ENCODE measurements at regions not wholly inside any gene's neighbourhood (a gene's known extent, or its start where the extent isn't known, plus 50 kb on each side); places are given as distances from the start of the nearest gene placed in this dataset.

GRCh38 chr1:170313306-170313705 is 167.5 kb downstream of the NTMT2 start:
- no peak for DNase-seq (ENCODE audit: low spot score)

DNA sequence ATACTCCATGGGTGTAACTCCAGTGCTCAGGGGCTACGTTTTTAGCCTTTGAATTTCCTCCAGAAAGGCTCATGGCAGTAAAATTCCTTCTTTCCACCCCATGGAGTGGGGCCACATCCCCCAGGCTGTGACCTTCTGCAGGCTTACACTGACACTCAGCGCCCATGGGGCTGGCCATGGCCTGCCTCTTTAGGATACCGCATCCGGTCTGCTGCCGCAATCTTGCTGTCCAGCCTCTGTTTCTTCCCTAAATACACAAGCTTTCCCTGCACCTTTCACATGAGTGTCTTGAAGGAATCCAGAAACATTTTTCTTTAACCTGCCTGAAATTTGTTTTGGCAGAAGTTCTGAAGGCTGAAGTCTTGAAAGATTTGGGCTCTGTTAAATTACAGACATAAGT is 170.5 kb downstream of the NTMT2 start:
- no peak for DNase-seq (ENCODE audit: low spot score)

- no peak for DNase-seq (ENCODE audit: low spot score)
Measured at GRCh38 chr1:170318141-170318540, 172.4 kb downstream of the NTMT2 start.

GRCh38 chr1:170318736-170319135 is 173.0 kb downstream of the NTMT2 start:
- no peak for DNase-seq (ENCODE audit: low spot score)

DNA sequence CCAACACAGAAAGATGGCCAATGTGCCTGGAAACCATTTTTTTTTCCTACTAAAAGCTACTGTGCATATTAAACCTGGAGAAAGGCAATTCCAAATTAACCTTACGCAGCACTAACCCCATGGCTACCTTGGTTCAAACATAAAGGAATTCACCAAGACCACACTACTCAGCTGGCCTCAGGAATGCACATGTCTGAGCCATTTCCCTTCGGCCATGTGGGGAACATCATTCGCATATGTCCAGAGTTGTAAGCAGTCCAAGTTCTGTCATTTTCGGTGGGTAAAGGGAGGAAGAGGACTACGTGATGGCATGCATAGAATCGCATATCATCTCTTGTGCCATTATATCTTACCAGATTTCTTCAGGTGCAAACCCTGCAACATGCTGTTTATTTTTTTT is 175.4 kb downstream of the NTMT2 start:
- DNase-seq (ENCODE audit: low spot score) = no peak

DNA sequence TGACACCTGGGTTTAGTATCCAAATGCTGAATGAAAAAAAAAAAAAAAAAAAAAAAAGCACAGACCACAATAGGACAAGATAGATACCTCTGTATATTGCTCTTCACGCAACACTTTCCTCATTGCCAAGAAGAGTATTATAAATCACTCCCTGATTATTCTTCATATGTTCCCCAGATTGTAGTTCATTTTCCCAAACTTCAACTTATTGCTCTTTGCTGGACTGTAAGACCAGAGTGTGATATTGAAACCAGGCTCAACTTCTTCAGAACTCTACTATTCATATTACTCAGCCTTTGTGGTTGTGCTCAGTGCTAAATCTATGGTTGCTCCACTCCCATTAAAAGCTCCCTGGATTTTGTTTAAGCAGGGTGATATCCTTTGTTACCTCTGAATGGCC is 180.4 kb downstream of the NTMT2 start:
- no peak for DNase-seq (ENCODE audit: low spot score)

- DNase-seq (ENCODE audit: low spot score) = no peak
Measured at GRCh38 chr1:170332801-170333200, 187.0 kb downstream of the NTMT2 start.

DNA sequence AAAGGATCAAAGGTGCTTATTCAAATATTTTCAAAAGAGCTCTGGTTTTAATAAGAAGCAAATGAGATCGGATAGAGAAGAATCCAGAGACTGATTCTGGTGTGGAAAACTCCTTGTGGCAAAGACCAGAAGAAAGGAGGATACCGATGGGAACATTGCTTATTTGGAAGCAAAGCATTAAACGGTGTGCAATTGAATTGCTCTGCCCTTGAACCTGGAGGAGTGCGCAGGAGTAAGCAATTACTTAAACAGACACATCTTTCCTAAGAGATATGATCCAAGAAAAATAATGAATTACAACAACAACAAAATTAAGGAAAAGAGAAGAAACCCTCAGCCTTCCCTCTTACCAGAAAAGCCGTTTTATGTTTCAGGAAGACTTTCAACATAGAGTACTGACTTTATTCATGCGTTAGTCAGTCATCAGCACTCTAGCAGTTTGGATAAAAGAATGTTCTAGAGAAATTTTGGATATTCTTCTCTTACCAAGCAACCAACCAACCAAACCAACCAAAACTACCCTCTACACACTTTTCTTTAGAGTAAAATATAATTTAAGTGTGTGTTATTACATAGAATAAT is 191.7 kb downstream of the NTMT2 start:
- no peak for DNase-seq (ENCODE audit: low spot score)

GRCh38 chr1:170339534-170339933 is 192.4 kb upstream of the GORAB start:
- DNase-seq (ENCODE audit: low spot score) = no peak

DNA sequence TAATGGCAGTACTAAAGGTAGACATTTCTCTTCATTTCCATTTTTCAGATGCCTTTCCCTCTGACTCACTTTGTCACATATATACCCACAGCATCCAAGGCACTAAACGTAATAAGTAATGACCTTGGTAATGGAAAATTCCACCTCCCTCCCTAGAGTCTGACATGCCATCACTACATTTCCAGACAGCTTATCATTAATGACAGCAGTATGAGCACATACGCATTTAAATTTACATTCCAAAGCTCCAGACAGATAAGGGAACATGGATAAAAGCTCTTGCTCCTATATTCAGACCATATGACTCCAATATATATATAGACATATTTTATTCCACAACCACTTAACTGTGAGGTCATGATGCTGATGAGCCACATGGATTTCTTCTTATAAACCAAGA is 191.7 kb upstream of the GORAB start:
- no peak for DNase-seq (ENCODE audit: low spot score)

GRCh38 chr1:170351366-170351946 is 180.5 kb upstream of the GORAB start:
- no peak for DNase-seq (ENCODE audit: low spot score)

DNA sequence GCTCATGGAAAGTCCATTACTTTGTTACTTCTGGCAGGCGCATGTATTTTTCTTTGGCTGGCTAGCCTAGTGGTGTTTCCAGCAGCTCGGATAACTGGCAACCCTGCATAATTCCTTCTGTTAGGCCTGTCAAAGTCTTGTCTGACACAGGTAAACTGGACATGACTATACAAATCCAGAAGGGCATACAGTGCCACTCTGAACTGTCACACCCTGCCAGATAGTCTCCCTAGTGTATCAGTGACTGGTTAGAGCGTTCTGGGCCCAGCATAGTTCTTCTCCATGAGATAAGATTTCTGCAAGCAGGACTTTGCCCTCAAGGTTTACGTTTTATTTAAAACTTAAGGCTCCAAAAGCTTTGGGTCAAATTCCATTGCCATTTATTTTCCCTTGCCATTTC is 177.7 kb upstream of the GORAB start:
- no peak for DNase-seq (ENCODE audit: low spot score)

- no peak for DNase-seq (ENCODE audit: low spot score)
Measured at GRCh38 chr1:170354690-170355089, 177.3 kb upstream of the GORAB start.

DNA sequence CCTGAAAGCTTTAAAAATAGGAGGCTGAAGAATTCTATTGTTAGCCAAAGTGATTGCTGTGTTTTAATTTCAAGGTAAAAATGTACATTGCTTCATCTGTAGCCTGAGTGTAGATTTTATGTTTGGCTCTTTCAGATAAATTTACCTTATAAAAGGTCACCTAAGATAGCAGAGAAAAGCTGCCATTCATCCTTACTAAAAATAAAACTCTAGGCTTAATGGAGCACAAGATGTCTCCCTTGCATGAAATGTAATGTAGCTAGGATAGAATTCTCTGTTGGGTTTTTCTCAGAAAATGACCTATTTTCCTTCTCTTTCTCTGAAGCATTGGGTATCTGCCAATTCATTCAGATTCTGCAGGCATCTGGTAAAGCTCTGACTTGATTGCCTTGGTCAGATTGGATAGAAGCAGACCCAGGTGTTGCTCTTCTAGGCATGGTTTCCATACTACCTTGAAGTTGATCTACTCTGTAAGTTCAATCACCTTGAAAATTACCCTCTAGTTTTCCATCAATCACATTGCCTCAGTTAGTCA is 176.6 kb upstream of the GORAB start:
- DNase-seq (ENCODE audit: low spot score) = no peak

DNA sequence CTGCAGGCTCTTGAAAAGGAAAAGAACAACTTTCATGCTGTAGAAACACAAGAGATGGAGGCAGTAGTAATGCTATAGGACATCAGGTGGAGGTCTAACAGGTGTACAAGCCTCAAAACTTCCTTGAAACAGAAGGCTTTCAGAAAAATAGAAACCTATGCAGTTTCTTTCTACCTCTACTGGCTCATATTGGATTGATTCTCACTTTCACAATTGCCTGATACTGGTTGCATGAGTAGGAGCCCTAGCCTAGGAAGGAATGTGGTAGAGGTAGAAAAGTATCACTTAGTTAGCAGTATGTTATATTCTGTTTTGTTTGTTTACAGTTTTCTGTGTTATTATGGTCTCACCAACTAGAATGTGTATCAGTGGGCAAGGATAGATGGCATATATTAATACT is 175.4 kb upstream of the GORAB start:
- no peak for DNase-seq (ENCODE audit: low spot score)

- DNase-seq (ENCODE audit: low spot score) = no peak
Measured at GRCh38 chr1:170357750-170358149, 174.2 kb upstream of the GORAB start.

GRCh38 chr1:170360601-170361000 is 171.4 kb upstream of the GORAB start:
- DNase-seq (ENCODE audit: low spot score) = no peak

DNA sequence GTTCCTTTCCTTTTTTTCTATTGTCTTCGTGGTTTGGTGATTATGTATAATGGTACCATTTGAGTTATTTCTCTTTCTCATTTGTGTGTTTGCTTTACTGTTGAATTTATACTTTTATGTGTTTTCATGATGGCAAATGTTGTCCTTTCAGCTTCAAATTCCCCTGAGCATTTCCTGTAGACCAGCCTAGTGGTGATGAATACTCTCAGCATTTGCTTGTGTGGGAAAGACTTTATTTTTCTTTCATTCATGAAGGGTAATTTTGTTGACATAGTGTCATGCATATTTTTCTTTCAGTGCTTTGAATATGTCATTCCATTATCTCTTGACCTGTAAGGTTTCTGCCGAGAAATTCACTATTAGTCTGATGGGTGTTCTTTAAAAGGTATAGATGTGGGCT is 166.6 kb upstream of the GORAB start:
- no peak for DNase-seq (ENCODE audit: low spot score)

DNA sequence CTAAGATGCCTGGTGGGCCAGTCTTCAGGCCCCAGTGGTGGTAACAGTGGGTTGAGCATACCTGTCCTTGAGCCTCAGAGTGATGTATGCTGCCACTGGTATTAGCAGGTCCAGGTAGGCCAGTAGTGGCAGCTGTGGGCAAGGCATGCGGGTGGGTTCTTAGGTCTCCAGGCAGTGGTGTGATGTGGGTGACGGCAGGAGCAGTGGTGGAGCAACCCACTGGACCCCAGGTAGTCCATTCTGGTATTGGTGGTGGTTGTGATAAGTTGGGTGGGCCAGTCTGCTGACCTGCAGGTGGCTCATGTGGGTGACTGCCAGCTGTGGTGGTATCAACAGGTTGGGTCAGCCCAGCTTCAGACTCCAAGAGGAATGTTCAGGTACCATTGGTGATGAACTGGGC is 165.0 kb upstream of the GORAB start:
- DNase-seq (ENCODE audit: low spot score) = no peak

DNA sequence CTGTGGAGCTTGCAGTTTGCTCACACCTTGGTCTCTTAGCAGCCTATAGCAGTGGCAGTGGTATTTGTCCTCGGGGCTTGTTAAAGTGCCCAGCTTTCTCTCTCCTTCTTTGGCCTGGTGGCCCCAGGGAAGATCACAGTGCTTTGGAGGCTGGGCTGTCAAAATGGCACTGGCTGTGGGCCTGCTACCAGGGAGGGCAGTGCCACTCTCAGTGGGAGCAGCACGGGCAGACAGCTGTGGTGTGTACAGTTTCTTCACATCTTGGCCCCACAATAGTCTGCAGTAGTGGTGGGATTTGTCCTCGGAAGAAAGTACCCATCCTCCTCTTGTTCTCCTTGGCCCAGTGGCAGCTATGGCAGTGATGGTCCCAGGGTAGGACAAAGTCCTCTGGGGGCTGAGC is 164.4 kb upstream of the GORAB start:
- no peak for DNase-seq (ENCODE audit: low spot score)

DNA sequence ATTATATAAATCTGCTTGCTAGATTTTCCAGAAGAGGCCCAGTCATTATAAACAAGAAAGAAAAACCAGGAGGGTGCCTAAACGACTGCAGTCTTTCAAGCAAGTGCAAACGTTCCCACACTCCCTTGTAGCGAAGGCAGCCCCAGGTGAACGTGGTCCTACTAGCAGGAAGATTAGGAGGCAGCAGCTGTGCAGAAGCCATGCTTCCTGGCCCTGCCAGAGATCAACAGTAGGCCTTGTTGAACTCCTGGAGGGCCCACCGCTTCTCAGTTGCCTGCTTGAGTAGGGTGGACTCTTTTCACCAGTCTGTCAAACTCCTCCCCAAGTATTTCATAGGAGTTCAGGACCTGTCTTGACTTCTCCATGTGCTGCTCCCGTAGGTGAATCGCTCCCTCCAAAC is 163.0 kb upstream of the GORAB start:
- DNase-seq (ENCODE audit: low spot score) = no peak

- no peak for DNase-seq (ENCODE audit: low spot score)
Measured at GRCh38 chr1:170369417-170369816, 162.5 kb upstream of the GORAB start.

DNA sequence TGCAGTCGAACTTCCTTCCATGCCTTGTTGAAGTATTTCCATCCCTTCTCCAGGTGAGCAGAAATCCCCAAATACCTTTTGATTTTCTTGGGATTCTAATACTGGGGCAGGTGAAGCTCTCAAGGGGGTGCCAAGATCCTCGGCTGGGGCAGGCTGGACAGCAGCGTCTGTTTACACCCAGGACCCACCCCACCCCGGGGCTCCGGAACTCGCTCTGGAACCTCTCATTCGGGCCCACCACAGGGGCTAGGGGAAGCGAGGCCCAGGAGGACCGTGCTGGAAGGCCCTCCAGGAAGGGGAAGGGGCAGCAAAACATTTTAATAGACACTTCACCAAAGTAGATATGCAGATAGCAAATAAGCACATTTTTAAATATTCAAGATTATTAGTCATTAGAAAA is 161.9 kb upstream of the GORAB start:
- no peak for DNase-seq (ENCODE audit: low spot score)

- DNase-seq (ENCODE audit: low spot score) = no peak
Measured at GRCh38 chr1:170375082-170375723, 156.8 kb upstream of the GORAB start.

Measured in Ammon's horn (tissue), 1 donor.